Sciatic nerve (tissue), 2 donors: ENCODE measurements at regions not wholly inside any gene's neighbourhood (a gene's known extent, or its start where the extent isn't known, plus 50 kb on each side); places are given as distances from the start of the nearest gene placed in this dataset.

Experiments used
- ATAC-seq: fragments of 200-7000 bp; cut with Tn5 transposase; one replicate; pipeline ENCODE4 v1.9.1; 2020; ENCODE audit warnings: mild to moderate bottlenecking, moderate library complexity
- DNase-seq: peaks from one replicate; pipeline ENCODE4 v3.0.0-alpha.2; 2020; ENCODE audit warnings: low spot score
- intact Hi-C: fragments of 100-400 bp; cut with DNase I; formaldehyde crosslinking; loops from one replicate; pipeline ENCODE4 v1.14.2; 2022
- donor health status: DM: no; HTN: no; CAD: no.
- donor health status: DM: no; HTN: no; CAD: no.

- intact Hi-C loops: no loop called here
- ATAC-seq (no peak), DNase-seq (no peak)
These were observed 983.7 kb downstream of the STIM2 start for GRCh38 chr4:27844376-27844775.

GRCh38 chr4:27846951-27847350 lies 986.3 kb downstream of the STIM2 start:
- ATAC-seq: no peak
- intact Hi-C loops: no loop called here
- no peak for DNase-seq

GRCh38 chr4:27861381-27861787 lies 1000.7 kb downstream of the STIM2 start:
- DNase-seq (no peak), ATAC-seq (peak; percentile 26)
- intact Hi-C loops: no loop called here

DNA sequence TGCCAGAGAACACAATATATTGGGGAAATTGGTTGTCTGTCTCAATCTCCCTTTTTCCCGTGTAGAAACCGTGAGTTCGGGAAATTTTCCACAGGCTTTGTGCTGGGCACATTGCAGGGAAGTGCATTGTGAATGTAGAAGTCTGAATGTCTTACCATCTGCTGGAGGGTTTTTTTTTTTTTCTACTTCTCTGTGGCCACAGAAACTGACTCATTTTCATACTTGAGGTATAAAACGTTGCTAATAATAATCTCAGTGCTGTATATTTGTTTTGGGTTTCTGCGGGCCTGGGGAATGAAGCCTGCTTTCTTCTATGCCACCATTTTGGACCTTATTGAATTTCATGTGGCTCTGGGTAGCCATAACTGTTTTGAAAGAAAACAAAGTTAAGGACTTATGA lies 1001.2 kb downstream of the STIM2 start:
- DNase-seq: no peak
- intact Hi-C loops: no loop called here
- ATAC-seq: no peak

GRCh38 chr4:27873596-27873995 lies 1013.0 kb downstream of the STIM2 start:
- intact Hi-C loops: no loop called here
- ATAC-seq (no peak), DNase-seq (no peak)

- DNase-seq (no peak), ATAC-seq (no peak)
- intact Hi-C loops: no loop called here
These were observed 1021.1 kb downstream of the STIM2 start for GRCh38 chr4:27881705-27882104.

GRCh38 chr4:27886120-27886519 lies 1025.5 kb downstream of the STIM2 start:
- intact Hi-C loops: loop anchor here (5.0 kb wide), 1 partner anchor 576 kb away; no protein-coding TSS in a partner anchor
- ATAC-seq (no peak), DNase-seq (no peak)

DNA sequence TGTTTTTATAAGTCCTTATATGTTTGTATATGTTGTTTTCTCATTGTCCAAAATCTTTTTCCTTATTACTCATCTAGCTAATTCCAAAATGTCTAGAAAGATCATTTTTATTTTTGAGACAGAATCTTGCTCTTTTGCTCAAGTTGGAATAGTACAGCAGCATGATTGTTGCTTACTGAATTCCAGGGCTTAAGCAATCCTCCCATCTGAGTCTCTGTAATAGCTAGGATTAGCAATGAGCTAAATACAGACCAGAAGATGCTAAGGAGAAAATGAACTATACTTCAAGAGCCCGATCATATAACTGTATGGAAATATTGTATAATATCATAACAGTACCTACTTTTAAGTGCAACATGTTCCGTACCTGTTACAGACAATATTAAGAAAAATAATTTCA lies 1027.0 kb downstream of the STIM2 start:
- intact Hi-C loops: loop anchor here (5.0 kb wide), 1 partner anchor 575 kb away; no protein-coding TSS in a partner anchor
- ATAC-seq (no peak), DNase-seq (no peak)

DNA sequence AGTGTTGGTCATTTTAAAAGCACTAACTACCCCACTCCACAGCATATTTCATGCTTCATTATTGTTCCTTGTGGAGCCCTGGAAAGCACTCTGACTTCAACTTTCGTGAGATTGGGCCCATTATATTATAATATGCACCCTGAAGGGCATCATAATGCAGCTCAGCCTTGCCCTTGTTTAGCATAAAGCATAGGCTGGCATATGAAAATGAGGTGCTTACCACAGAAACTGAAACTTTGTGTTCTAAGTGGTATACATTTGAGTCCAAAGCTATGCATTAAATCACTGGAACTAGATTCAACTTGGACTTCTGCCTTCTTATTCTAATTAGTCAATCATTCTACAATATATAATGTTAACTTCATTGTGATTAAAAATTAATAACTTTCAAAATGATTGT lies 1027.9 kb downstream of the STIM2 start:
- intact Hi-C loops: loop anchor here (5.0 kb wide), 1 partner anchor 574 kb away; no protein-coding TSS in a partner anchor
- DNase-seq: no peak
- no peak for ATAC-seq

GRCh38 chr4:27894951-27895350 lies 1034.3 kb downstream of the STIM2 start:
- intact Hi-C loops: no loop called here
- ATAC-seq (no peak), DNase-seq (no peak)

GRCh38 chr4:27908356-27908755 lies 1047.7 kb downstream of the STIM2 start:
- intact Hi-C loops: no loop called here
- no peak for ATAC-seq
- DNase-seq: no peak

DNA sequence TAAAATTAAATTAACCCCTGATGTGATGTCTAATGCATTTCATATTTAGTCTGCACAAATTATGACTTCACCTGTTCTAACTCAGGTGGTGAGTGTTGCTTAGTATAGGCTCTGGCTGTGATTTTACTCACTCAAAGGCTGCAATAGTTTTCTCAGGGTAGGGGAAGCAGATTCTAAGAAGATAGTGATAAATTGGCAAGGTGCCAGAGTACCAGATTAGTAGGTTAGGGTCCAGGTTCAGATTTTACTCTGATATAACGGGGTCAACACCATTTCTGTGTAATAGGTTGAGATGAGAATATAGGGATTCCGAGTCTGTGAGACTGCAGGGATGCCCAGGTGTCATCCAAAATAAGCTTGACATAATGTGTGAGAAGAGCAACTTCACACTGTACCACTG lies 1049.6 kb downstream of the STIM2 start:
- ATAC-seq (no peak), DNase-seq (no peak)
- intact Hi-C loops: no loop called here

DNA sequence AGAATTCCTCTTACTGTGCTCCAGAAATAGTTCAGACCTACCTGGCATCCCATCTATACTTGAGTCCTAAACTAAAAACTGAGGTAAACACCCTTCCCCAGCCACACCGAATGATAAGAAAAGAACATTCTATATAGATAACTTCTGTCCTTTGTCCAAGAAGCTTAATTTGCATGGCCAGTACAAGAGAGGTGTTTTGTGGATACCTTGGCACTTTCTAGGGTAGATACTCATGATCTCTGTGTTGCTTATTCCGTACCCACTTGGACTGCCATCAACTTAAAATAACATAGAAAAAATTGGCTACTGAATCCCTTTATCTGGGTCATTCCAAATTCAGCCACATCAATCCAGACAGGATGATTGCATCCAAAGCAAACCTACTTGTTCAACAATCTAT lies 1050.4 kb downstream of the STIM2 start:
- DNase-seq (no peak), ATAC-seq (no peak)
- intact Hi-C loops: no loop called here

DNA sequence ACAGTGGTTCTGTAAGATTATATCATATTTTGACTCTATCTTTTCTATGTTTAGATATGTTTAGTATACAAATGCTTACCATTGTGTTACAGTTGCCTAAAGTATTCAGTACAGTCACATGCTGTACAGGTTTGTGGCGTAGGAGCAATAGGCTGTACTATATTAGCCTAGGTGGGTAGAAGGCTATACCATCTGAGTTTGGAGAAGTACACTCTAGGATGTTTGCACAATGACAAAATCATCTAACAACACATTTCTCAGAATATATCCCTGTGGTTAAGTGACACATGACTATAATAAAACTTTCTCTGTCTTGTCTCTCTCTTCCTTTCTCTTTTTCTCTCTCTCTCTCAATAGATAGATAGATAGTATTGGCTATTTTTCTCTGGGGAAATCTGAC lies 1053.1 kb downstream of the STIM2 start:
- intact Hi-C loops: no loop called here
- DNase-seq (no peak), ATAC-seq (no peak)

DNA sequence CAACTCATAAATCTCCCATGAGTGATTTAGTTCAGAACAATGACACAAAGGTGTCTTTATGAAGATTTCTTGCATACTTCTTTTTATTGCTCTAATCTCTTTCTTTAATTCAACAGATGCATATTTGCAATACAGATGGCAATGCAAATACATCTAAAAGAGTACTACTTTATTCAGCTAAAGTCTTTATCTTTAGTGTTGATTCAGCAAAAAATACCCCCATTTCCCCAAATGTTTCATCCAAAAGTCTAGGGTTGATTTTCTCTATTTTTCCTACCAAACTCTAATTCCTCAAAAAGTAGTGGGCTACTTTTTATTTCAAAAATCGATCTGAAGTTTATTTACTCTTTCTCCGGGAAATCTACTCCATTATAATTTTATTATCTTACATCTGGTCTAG lies 1055.2 kb downstream of the STIM2 start:
- ATAC-seq (no peak), DNase-seq (no peak)
- intact Hi-C loops: no loop called here

DNA sequence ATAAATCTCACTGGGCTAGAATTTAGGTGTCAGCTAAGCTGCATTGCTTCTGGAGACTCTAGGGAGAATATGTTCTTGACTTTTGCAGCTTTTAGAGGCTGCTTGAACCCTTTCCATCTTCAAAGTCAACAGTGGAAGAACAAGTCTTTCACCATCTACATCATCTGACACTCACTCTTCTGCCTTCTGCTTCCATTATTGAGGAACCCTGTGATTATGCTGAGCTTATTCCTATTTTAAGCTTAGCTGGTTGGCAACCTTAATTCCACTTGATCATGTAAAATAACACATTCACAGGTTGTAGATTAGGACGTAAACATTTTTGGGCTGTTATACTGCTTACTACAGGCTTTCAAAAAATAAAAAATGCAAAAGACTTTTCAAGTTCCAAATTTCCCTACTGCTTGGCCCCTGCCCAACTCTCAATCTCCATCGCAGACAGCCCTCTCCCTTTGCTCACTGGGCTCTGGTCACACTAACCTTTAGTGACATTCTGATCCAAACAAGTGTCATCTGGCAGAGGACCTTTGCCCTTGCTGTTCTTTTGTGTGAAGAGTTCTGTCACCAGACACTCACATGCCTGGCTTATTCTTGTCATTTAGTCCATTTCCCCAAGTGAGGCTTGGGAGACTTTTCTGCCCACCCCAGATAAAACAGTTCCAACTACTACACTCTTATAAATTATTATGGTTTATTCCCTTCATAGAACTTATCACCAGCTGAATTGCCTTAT lies 1056.0 kb downstream of the STIM2 start:
- ATAC-seq (peak; percentile 34), DNase-seq (no peak)
- intact Hi-C loops: no loop called here

GRCh38 chr4:27917381-27917780 lies 1056.7 kb downstream of the STIM2 start:
- DNase-seq (no peak), ATAC-seq (no peak)
- intact Hi-C loops: no loop called here

- intact Hi-C loops: no loop called here
- ATAC-seq (no peak), DNase-seq (no peak)
These were observed 1060.6 kb downstream of the STIM2 start for GRCh38 chr4:27921231-27921630.

DNA sequence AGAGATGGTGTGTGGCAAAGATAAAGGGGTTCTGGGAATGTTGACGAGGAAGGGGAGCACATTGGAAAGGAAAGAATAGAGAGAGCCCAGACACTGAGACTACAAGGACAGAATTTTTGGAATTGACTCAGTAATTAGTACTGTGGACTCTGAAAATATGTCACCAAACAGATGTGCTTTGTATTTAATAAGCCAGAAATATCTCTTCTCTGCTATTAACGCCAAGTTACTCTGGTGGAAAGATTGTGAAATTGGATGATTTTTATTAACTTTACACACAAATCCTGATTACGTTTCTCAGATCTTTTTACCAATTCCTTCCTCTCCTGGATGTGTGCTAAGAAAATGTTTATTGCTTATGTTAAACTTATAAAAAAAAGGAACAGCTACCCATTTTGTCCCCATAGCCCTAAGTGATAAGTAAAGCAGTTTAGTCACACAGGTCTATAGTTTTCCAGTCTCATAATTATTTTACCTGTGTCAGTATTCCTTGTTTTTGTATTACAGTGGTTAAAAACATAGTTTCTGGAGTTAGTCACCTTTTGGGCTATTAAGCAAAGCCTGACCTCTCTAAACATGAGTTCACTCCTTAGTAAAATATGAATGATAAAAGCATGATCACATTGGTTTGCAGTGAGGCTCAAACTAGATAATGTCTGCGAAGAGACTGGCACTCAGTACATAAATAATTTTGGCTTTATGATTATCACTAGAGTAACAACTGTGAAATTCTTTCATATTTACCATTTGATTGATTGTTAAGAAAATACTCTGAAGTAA lies 1068.3 kb downstream of the STIM2 start:
- DNase-seq: no peak
- ATAC-seq: peak; percentile 32
- intact Hi-C loops: no loop called here

- ATAC-seq: no peak
- no peak for DNase-seq
- intact Hi-C loops: no loop called here
These were observed 1069.7 kb downstream of the STIM2 start for GRCh38 chr4:27930291-27930690.

- no peak for ATAC-seq
- DNase-seq: no peak
- intact Hi-C loops: no loop called here
These were observed 1070.3 kb downstream of the STIM2 start for GRCh38 chr4:27930976-27931375.
